ENCODE measurements at regions not wholly inside any gene's neighbourhood (a gene's known extent, or its start where the extent isn't known, plus 50 kb on each side); places are given as distances from the start of the nearest gene placed in this dataset.

DNA sequence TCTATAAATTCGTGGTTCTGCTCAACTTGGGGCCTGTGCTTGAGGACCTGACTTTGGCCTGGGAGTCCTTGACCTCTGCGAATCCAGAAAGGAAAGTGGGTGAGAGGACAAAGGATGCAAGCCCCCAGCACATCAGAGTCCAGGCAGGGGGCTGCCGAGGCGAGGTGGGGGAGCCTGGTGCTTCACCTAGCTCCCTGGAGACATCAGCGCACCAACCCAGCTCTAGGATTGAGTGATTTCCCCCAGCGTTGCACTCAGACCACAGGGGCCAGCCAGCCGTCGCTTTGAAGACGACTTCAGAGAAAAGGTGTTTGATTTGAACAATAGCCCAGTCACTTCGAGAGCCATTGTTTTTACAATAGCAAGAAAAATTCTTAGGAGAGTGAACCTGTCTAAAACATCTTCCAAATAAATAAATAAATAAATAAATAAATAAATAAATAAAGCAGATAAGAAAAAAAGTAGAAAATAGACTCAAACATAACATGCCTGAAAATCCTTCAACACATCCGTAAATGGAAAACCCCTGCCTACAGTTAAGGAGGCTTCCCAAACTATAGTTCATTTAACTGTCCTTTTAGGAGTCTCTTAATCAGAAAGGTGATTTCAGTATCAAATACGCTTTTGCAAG is 180.9 kb downstream of the RBFOX3 start:
- no peak overlapping the region for H3K27ac Mint-ChIP-seq

GRCh38 chr17:79428988-79429387 is 181.9 kb downstream of the RBFOX3 start:
- no peak for DNase-seq (ENCODE audit: low spot score in 2 of 2, unreplicated experiment in 2 of 2)
- H3K4me3 Mint-ChIP-seq = no peak overlapping the region
- peaks cover 72% of the 10 kb centered on the region for H3K27me3 Mint-ChIP-seq (ENCODE audit: low read depth)
- no peaks in the 10 kb centered on the region for H3K9me3 Mint-ChIP-seq
- no peaks in the 10 kb centered on the region for H3K4me1 Mint-ChIP-seq
- no peak overlapping the region for H3K27ac Mint-ChIP-seq
- TF ChIP-seq CTCF (IDR thresholded peaks at IDR 0.05; ENCODE audit: unreplicated experiment) = no peak
- no peaks in the 10 kb centered on the region for H3K36me3 Mint-ChIP-seq

More for the DNA sequence above, 180.9 kb downstream of the RBFOX3 start:
- no peaks in the 10 kb centered on the region for H3K36me3 Mint-ChIP-seq
- H3K4me1 Mint-ChIP-seq = no peaks in the 10 kb centered on the region
- DNase-seq (ENCODE audit: low spot score in 2 of 2, unreplicated experiment in 2 of 2) = no peak
- no peaks in the 10 kb centered on the region for H3K9me3 Mint-ChIP-seq
- H3K27me3 Mint-ChIP-seq (ENCODE audit: low read depth) = peaks cover 73% of the 10 kb centered on the region
- TF ChIP-seq CTCF (IDR thresholded peaks at IDR 0.05; ENCODE audit: unreplicated experiment) = no peak
- H3K4me3 Mint-ChIP-seq = no peak overlapping the region

DNA sequence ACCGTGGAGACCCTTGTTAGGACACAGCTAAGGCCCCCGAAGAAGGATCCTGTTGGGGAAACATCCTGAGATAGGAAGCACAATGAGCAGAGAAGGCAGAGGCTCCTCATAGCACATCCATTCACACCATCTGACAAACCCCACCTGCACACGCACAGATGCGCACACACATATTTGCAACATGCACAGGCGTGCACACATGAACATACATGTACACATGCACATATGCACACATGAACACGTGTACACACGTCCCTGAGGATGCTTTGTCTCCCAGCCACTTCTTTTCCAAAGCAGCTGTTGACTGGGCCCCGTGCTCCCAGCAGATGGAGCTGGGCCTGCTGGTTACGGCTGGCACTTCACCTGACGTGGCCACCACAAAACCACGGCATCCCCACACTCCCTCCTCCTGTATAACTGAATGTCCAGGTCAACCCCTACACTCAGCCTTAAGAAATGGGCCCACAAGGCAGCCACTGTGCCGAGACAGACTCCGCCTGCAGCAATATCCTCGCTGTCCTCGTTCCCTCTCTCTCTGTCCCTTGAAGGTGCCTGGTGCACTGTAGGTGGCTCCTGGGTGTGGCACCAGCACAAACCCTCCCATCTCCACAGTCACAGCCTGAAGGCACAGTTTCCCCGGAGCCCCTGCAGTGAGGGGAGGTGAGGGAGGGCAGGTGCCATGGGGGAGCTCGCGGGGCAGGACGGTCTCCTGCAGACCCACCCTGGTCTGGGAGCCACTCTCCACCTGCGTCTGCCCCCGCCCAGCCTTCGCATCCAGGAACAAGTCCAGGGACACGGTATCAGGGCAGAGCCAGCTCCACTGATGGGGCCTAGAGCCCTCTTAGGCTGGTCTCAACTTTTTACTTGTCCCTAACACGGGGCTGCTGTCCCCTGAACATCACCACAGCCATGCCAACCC is 183.0 kb downstream of the RBFOX3 start:
- no peaks in the 10 kb centered on the region for H3K36me3 Mint-ChIP-seq
- H3K4me3 Mint-ChIP-seq = no peak overlapping the region
- no peaks in the 10 kb centered on the region for H3K4me1 Mint-ChIP-seq
- no peak overlapping the region for H3K27ac Mint-ChIP-seq
- H3K9me3 Mint-ChIP-seq = no peaks in the 10 kb centered on the region
- no peak for TF ChIP-seq CTCF (IDR thresholded peaks at IDR 0.05; ENCODE audit: unreplicated experiment)
- peaks cover 73% of the 10 kb centered on the region for H3K27me3 Mint-ChIP-seq (ENCODE audit: low read depth)
- DNase-seq (ENCODE audit: low spot score in 2 of 2, unreplicated experiment in 2 of 2) = no peak

DNA sequence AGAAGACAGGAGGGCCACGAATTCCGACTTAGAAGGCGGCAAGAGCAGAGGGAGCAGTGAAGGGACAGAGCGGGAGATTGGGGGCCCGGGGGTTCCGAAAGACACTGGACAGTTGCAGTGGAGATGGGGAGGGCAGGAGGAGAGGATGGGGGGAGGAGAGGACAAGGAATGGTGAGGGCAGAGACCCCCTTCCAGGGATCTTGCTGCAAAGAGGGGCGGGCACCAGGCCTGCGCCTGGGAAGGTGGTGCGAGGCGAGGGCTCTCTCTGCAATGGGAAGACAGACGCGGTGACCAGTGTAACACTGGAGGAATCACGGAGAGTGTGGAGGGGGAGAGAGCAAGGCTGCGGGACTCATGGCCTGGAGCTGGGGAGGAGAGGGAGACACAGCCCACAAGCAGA is 185.2 kb downstream of the RBFOX3 start:
- no peaks in the 10 kb centered on the region for H3K36me3 Mint-ChIP-seq
- TF ChIP-seq CTCF (IDR thresholded peaks at IDR 0.05; ENCODE audit: unreplicated experiment) = no peak
- H3K9me3 Mint-ChIP-seq = no peaks in the 10 kb centered on the region
- no peak for DNase-seq (ENCODE audit: low spot score in 2 of 2, unreplicated experiment in 2 of 2)
- no peak overlapping the region for H3K27ac Mint-ChIP-seq
- no peak overlapping the region for H3K4me3 Mint-ChIP-seq
- H3K27me3 Mint-ChIP-seq (ENCODE audit: low read depth) = peaks cover 61% of the 10 kb centered on the region
- no peaks in the 10 kb centered on the region for H3K4me1 Mint-ChIP-seq

GRCh38 chr17:79424471-79425185 is 186.2 kb downstream of the RBFOX3 start:
- no peak for TF ChIP-seq CTCF (IDR thresholded peaks at IDR 0.05; ENCODE audit: unreplicated experiment)
- no peak overlapping the region for H3K27ac Mint-ChIP-seq
- H3K9me3 Mint-ChIP-seq = no peaks in the 10 kb centered on the region

More at GRCh38 chr17:79424471-79425185, 186.2 kb downstream of the RBFOX3 start:
- Mint-ChIP-seq H3K27me3 (ENCODE audit: low read depth) (peaks cover 63% of the 10 kb centered on the region), H3K36me3 (no peaks in the 10 kb centered on the region), H3K4me3 (no peak overlapping the region), H3K4me1 (no peaks in the 10 kb centered on the region)
- DNase-seq (ENCODE audit: low spot score in 2 of 2, unreplicated experiment in 2 of 2) = no peak
